Hematopoietic multipotent progenitor cell (in vitro differentiated cells): ENCODE measurements at regions not wholly inside any gene's neighbourhood (a gene's known extent, or its start where the extent isn't known, plus 50 kb on each side); places are given as distances from the start of the nearest gene placed in this dataset.

ENCODE experiments used
- DNase-seq, 3 donors: peaks; one replicate each; pipeline ENCODE4 v3.0.0-alpha.2; 2011 to 2015; ENCODE audit warnings: low read depth in 2 of 3, low spot score in 2 of 3

GRCh38 chr13:89610881-89611280 lies 1736.6 kb upstream of the MIR17HG start:
- DNase-seq = peak in 2 of 3 donors; percentile 22 to 52

- no peak for DNase-seq
Measured at GRCh38 chr13:89627996-89628395, 1719.5 kb upstream of the MIR17HG start.

GRCh38 chr13:89628567-89628966 lies 1718.9 kb upstream of the MIR17HG start:
- no peak for DNase-seq

- DNase-seq = no peak
Measured at GRCh38 chr13:89650226-89650625, 1697.3 kb upstream of the MIR17HG start.

- no peak for DNase-seq
Measured at GRCh38 chr13:89660752-89661151, 1686.7 kb upstream of the MIR17HG start.

- no peak for DNase-seq
Measured at GRCh38 chr13:89673789-89674311, 1673.6 kb upstream of the MIR17HG start.

GRCh38 chr13:89678466-89679121 lies 1668.9 kb upstream of the MIR17HG start:
- no peak for DNase-seq

- DNase-seq = no peak
Measured at GRCh38 chr13:89684896-89685295, 1662.6 kb upstream of the MIR17HG start.

GRCh38 chr13:89686171-89686570 lies 1661.3 kb upstream of the MIR17HG start:
- no peak for DNase-seq

GRCh38 chr13:89687066-89687465 lies 1660.4 kb upstream of the MIR17HG start:
- no peak for DNase-seq

- DNase-seq = no peak
Measured at GRCh38 chr13:89688918-89689317, 1658.6 kb upstream of the MIR17HG start.

GRCh38 chr13:89694451-89694850 lies 1653.0 kb upstream of the MIR17HG start:
- DNase-seq = no peak

GRCh38 chr13:89695343-89696257 lies 1651.9 kb upstream of the MIR17HG start:
- DNase-seq = peak in 2 of 3 donors; percentile 35 to 77

- no peak for DNase-seq
Measured at GRCh38 chr13:89701913-89702312, 1645.6 kb upstream of the MIR17HG start.

GRCh38 chr13:89704040-89704439 lies 1643.4 kb upstream of the MIR17HG start:
- DNase-seq = no peak

GRCh38 chr13:89708013-89708412 lies 1639.5 kb upstream of the MIR17HG start:
- DNase-seq = no peak

- DNase-seq = no peak
Measured at GRCh38 chr13:89721216-89721615, 1626.3 kb upstream of the MIR17HG start.

GRCh38 chr13:89726690-89727435 lies 1620.6 kb upstream of the MIR17HG start:
- no peak for DNase-seq

GRCh38 chr13:89733829-89734228 lies 1613.7 kb upstream of the MIR17HG start:
- no peak for DNase-seq

GRCh38 chr13:89737051-89737450 lies 1610.4 kb upstream of the MIR17HG start:
- no peak for DNase-seq

GRCh38 chr13:89738072-89738471 lies 1609.4 kb upstream of the MIR17HG start:
- no peak for DNase-seq
